GM12874 (cell line): ENCODE measurements at regions not wholly inside any gene's neighbourhood (a gene's known extent, or its start where the extent isn't known, plus 50 kb on each side); places are given as distances from the start of the nearest gene placed in this dataset.

Experiments used
- CTCF ChIP-seq: IDR thresholded peaks from 2 replicates; pipeline ENCODE4 v1.5.1; 2011; ENCODE audit warnings: low read depth, mild to moderate bottlenecking, control low read depth, low read length, moderate library complexity; ENCODE audit not compliant: insufficient read depth

- no peak for TF ChIP-seq CTCF
Measured at GRCh38 chr1:106924360-106924759, 132.1 kb upstream of the PRMT6 start.

- no peak for TF ChIP-seq CTCF
Measured at GRCh38 chr1:106925750-106926149, 130.7 kb upstream of the PRMT6 start.

GRCh38 chr1:106926803-106927582, 129.5 kb upstream of the PRMT6 start:
- no peak for TF ChIP-seq CTCF

- no peak for TF ChIP-seq CTCF
Measured at GRCh38 chr1:106937104-106937503, 119.4 kb upstream of the PRMT6 start.

GRCh38 chr1:106944721-106945120, 111.8 kb upstream of the PRMT6 start:
- no peak for TF ChIP-seq CTCF

- no peak for TF ChIP-seq CTCF
Measured at GRCh38 chr1:106952776-106953175, 103.7 kb upstream of the PRMT6 start.

GRCh38 chr1:106954661-106955229, 101.7 kb upstream of the PRMT6 start:
- TF ChIP-seq CTCF: no peak
